ENCODE measurements at regions not wholly inside any gene's neighbourhood (a gene's known extent, or its start where the extent isn't known, plus 50 kb on each side); places are given as distances from the start of the nearest gene placed in this dataset.

GRCh38 chr18:40608226-40608625, 1346.8 kb upstream of the PIK3C3 start:
- H4K20me1 ChIP-seq (ENCODE audit: control insufficient read depth, insufficient read depth), result no peaks in the 10 kb centered on the region
- TF ChIP-seq MYC (IDR thresholded peaks at IDR 0.05; ENCODE audit: insufficient read depth, insufficient read length, insufficient replicate concordance, low read length, severe bottlenecking) (no peak), ZNF687 (IDR thresholded peaks at IDR 0.05) (no peak), ZZZ3 (IDR thresholded peaks at IDR 0.05; ENCODE audit: control insufficient read depth, insufficient read length, low read depth) (no peak), ESRRA (IDR thresholded peaks at IDR 0.05; ENCODE audit: low read length) (no peak), JUND (IDR thresholded peaks at IDR 0.05; ENCODE audit: low read depth, low read length) (no peak), NR2C2 (IDR thresholded peaks at IDR 0.05; ENCODE audit: borderline replicate concordance, control insufficient read depth, insufficient read length, low read depth) (no peak), EGR1 (IDR thresholded peaks at IDR 0.05; ENCODE audit: borderline replicate concordance in 1 of 2, low read depth in 2 of 2, low read length in 2 of 2) (no peak)
- ChIA-PET CTCF (no interaction called here), SMC1A (ENCODE audit: uncharacterized antibody, unreplicated experiment) (no interaction called here), RAD21 (ENCODE audit: unreplicated experiment) (no interaction called here), POLR2A (no interaction called here)
- WGBS (ENCODE audit: insufficient coverage, insufficient replicate concordance, low lambda C conversion rate, missing lambda C conversion rate), result 3% methylated on average over 2 of the region's 2 CpGs
- in situ Hi-C loops (cut with MboI) (no loop called here), intact Hi-C loops (cut with micrococcal nuclease; ENCODE audit: unreplicated experiment) (no loop called here)
- no peak for DNase-seq (ENCODE audit: low read depth, low spot score)
- H3K79me2 ChIP-seq (ENCODE audit: control insufficient read depth, insufficient read depth, low read length), result no peaks in the 10 kb centered on the region
- H2AFZ ChIP-seq (ENCODE audit: control insufficient read depth, low read depth, low read length), result no peak overlapping the region
- no peaks in the 10 kb centered on the region for H3K9me3 ChIP-seq (replicated peaks; ENCODE audit: control insufficient read depth, insufficient read depth, low read length)
- no peak for ATAC-seq
- H3K4me2 ChIP-seq (ENCODE audit: control insufficient read depth, insufficient read depth), result no peak overlapping the region
- no TSS peak for BruUV-seq (replicated peaks)
- H3K9ac ChIP-seq (ENCODE audit: control insufficient read depth, insufficient read depth, low read length), result no peak overlapping the region
- H3K4me1 ChIP-seq (ENCODE audit: control insufficient read depth, insufficient read depth, low read length), result no peaks in the 10 kb centered on the region
- H3K27ac ChIP-seq (ENCODE audit: control insufficient read depth, insufficient read depth), result no peak overlapping the region
- no peak for FAIRE-seq
- H3K27me3 ChIP-seq (replicated peaks in 1 of 2; ENCODE audit: control insufficient read depth in 2 of 2, insufficient read depth in 2 of 2, low read length in 1 of 2), result no peaks in the 10 kb centered on the region
- no peak overlapping the region for H3K4me3 ChIP-seq
- H3K36me3 ChIP-seq (ENCODE audit: control insufficient read depth in 2 of 2, insufficient read depth in 2 of 2, low read length in 1 of 2), result no peaks in the 10 kb centered on the region

Data from GM12878 (cell line).